AG10803 (cell line): ENCODE measurements at regions not wholly inside any gene's neighbourhood (a gene's known extent, or its start where the extent isn't known, plus 50 kb on each side); places are given as distances from the start of the nearest gene placed in this dataset.

Experiments
- DNase-seq: peaks from one replicate; pipeline ENCODE4 v3.0.0; 2010; ENCODE audit warnings: low read depth
- H3K4me3 ChIP-seq: 2 replicates; pipeline ENCODE4 v1.5.1; 2011; ENCODE audit warnings: mild to moderate bottlenecking, low read length, control low read depth
- CTCF ChIP-seq: conservative IDR thresholded peaks from 2 replicates; pipeline ENCODE4 v1.5.1; 2011; ENCODE audit warnings: mild to moderate bottlenecking, low read length, control low read depth, inconsistent platforms

- DNase-seq = no peak
- no peak for TF ChIP-seq CTCF
- no peak overlapping the region for H3K4me3 ChIP-seq
These were observed 378.3 kb downstream of the PPP1R2C start for GRCh38 chrX:42399632-42400024.

- H3K4me3 ChIP-seq = no peak overlapping the region
- no peak for DNase-seq
- no peak for TF ChIP-seq CTCF
These were observed 378.9 kb downstream of the PPP1R2C start for GRCh38 chrX:42398967-42399631.

GRCh38 chrX:42396136-42396535, 381.8 kb downstream of the PPP1R2C start:
- no peak for DNase-seq
- TF ChIP-seq CTCF = no peak
- no peak overlapping the region for H3K4me3 ChIP-seq

- DNase-seq = no peak
- no peak overlapping the region for H3K4me3 ChIP-seq
- TF ChIP-seq CTCF = no peak
These were observed 385.1 kb downstream of the PPP1R2C start for GRCh38 chrX:42392846-42393245.

GRCh38 chrX:42386681-42387080, 391.3 kb downstream of the PPP1R2C start:
- no peak for DNase-seq
- H3K4me3 ChIP-seq = no peak overlapping the region
- no peak for TF ChIP-seq CTCF

- no peak for TF ChIP-seq CTCF
- H3K4me3 ChIP-seq = no peak overlapping the region
- DNase-seq = no peak
These were observed 392.2 kb downstream of the PPP1R2C start for GRCh38 chrX:42385730-42386129.

GRCh38 chrX:42384956-42385355, 393.0 kb downstream of the PPP1R2C start:
- no peak for DNase-seq
- H3K4me3 ChIP-seq = no peak overlapping the region
- no peak for TF ChIP-seq CTCF
